ENCODE measurements at regions not wholly inside any gene's neighbourhood (a gene's known extent, or its start where the extent isn't known, plus 50 kb on each side); places are given as distances from the start of the nearest gene placed in this dataset.

DNA sequence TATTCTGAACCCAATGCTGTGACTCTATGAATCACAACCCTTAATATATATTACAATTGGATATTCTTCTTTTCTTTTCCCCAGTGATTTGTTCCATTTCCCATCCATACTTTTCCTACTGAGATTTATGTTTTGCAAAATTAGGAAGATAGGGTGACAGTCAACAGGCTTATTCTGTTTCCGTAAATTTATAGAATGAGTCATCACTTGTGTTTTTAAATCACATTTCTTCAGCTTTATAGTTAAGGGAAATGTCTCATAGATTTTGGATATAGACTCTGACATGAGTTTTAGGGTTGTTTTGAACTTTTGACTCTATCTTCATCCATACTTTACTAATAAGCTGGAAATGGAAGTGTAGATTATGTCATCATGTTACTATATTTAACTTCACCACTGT is 661.6 kb upstream of the FBXO33 start:
- TF ChIP-seq, protein P1, sequence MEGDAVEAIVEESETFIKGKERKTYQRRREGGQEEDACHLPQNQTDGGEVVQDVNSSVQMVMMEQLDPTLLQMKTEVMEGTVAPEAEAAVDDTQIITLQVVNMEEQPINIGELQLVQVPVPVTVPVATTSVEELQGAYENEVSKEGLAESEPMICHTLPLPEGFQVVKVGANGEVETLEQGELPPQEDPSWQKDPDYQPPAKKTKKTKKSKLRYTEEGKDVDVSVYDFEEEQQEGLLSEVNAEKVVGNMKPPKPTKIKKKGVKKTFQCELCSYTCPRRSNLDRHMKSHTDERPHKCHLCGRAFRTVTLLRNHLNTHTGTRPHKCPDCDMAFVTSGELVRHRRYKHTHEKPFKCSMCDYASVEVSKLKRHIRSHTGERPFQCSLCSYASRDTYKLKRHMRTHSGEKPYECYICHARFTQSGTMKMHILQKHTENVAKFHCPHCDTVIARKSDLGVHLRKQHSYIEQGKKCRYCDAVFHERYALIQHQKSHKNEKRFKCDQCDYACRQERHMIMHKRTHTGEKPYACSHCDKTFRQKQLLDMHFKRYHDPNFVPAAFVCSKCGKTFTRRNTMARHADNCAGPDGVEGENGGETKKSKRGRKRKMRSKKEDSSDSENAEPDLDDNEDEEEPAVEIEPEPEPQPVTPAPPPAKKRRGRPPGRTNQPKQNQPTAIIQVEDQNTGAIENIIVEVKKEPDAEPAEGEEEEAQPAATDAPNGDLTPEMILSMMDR (IDR thresholded peaks at IDR 0.05 in 8 of 11, conservative IDR thresholded peaks at IDR 0.05 in 3 of 11): no peak
- TF ChIP-seq POLR2A (IDR thresholded peaks at IDR 0.05): no peak
- no peak for TF ChIP-seq POLR2AphosphoS5 (IDR thresholded peaks at IDR 0.05)
